Stimulated activated naive CD4-positive, alpha-beta T cell treated with Interleukin-2 at 50 U/mL for 16 hours (primary cell): ENCODE measurements at regions not wholly inside any gene's neighbourhood (a gene's known extent, or its start where the extent isn't known, plus 50 kb on each side); places are given as distances from the start of the nearest gene placed in this dataset.

Experiments
- DNase-seq: peaks from one replicate; lab custom pipeline; 2025; lab: John Stamatoyannopoulos, UW

DNA sequence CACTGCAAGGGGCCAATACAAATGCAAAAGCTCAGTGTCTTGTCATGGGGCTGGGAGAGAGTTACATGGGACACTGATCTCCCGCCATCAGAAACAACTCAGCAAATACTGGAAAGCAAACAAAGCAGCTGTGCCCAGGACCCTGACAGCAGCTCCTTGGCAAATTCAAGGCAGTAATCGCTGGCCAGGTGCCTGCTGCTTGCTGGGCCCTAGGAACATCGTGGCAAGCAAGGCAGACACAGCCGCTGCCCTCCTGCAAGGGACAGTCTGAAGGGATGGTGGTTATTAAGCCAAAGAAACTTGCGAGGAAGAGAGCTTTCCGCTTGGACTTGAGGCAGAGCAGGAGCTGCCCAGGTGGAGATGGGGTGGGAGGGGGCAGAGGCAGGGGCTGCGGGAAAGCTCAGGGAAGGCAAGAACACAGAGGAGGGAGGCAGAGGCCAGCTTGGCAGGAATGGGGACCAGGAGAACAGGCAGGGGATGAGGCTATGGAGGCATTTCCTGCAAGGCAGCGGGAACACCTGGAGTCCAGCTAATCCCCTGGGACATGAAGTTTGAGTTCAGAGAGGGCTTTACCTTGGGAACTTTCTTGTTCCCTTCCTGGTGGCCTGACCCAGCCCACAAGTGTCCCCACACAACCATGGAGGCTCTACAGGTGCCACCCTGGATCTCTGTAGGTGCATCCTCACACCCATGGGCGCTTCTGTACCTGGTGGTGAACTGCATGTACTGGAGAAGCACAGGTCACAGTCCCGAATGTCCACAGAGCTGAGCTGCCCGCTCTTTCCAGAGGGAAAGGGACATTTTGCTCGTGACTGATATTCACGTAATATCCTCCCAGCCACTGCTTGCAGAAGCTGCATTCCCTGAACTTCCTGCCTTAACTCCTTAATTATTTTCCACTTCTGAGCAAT lies 78.7 kb upstream of the ATP2B2 start:
- no peak for DNase-seq

DNA sequence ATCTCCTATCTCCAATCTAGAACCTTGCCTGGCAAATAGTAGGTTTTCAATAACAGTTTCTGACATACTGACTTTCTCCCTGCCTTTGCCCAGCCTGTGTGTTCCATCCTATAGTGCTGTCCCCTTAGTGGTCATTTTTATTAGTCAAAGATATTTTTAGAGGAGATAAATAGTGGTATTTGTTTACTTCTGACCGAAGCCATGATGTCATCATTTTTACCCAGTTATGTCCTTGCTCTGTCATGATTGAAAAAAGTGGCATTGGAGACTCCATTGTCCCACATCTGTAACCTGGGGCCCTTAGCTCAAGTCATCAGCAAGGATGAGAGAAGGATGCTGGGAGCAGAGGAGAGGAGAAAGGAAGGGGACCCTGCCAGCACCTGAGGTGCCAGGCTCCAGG lies 80.6 kb upstream of the ATP2B2 start:
- no peak for DNase-seq

DNA sequence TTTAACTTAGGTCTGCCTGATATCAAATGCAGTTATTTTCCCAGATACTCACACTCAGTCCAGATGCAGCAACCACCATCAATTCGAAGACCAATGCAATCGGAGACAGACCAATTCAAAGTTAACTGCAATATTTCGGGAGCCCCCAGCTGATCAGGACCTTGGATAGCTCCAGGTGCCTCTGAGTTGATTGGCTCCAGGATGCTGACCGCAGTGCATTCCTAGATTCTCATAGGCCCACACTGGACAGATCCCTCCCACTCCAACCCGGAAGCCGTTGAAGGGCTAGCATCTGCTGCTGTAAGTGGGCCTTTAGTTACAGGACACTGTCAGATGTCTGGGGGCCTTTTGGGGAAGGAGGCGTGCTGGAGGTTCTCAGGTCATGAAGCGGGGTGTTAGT lies 89.5 kb upstream of the ATP2B2 start:
- peak; percentile 5 for DNase-seq

DNA sequence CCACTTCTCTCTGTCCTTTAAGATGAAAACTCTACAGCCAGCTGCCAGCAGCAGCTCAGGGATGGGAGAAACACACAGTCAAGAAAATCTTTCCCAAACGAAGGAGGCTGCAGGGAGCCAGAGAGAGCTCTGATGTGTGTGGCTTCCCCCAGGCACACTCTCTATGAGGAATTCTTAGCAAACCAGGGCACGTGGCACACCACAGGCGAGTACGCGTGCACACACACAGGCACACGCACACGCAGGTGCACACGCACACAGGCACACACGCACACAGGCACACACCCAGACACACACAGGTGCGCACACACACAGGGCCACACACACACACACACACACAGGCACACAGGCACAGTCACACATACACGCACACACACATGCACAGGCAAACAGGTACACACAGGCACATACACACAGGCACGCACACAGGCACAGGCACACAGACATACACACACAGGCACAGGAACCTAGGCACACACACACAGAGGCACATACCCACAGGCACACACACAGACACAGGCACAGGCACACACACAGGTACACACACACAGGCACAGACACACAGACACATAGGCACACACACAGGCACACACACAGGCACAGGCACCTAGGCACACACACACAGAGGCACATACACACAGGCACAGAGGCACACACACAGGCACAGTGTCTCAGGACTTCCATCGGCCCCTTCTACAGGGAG lies 91.5 kb upstream of the ATP2B2 start:
- no peak for DNase-seq

DNA sequence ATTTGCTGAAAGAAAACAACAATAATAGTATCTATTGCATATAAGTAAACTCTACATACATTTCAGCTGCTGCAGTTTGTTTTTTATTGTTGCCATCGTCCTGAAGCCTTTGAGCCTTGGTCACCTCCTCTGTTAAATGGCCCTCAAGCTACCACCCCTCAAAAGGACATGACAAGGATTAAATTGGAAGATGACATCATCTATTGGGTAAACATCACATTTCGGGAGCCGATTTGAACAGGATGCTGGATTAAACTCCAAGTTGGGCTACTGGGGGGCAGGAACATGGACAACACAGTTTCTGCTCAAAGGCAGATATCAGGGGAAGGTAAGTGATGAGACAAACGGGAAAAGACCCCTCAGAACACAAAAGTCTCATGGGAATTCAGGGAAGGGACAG lies 92.3 kb upstream of the ATP2B2 start:
- no peak for DNase-seq

DNA sequence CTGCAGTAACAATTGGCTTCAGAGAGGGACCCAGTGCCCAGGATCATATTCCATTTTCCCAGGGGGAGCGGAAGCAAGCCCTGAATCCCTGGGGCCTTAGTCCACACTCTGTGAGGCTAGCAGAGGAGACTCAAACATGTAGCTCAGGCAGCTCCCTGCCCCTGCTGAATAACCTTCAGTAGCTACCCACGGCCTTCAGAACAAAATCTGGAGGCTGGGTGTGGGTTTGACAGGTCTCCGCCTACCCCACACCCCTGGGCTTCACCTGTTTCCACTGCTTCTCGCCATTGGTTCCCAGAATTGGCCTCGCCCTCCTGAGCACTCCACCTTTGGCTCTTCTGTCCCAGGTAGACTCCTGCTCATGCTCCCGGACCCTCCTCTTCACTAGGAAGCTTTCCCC lies 93.6 kb upstream of the ATP2B2 start:
- DNase-seq = no peak

DNA sequence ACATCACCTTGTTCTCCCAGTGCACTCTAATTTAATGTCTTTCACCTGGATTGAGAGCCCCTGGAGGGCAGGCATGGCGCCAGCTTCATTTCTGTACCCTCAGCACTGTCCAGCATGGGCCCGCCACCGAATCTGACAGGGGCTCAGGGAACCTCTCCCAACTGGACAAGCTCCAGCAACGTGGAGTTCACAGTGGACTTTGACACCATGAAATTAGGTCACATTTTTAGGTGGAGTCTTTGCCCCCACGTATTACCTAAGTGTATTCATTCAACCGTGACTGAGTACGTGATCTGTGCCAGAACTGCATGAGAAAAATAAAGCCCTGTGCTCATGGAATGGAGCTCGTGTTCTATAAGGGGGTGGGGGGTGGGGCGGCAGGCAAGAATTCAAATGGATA lies 94.1 kb upstream of the ATP2B2 start:
- no peak for DNase-seq

DNA sequence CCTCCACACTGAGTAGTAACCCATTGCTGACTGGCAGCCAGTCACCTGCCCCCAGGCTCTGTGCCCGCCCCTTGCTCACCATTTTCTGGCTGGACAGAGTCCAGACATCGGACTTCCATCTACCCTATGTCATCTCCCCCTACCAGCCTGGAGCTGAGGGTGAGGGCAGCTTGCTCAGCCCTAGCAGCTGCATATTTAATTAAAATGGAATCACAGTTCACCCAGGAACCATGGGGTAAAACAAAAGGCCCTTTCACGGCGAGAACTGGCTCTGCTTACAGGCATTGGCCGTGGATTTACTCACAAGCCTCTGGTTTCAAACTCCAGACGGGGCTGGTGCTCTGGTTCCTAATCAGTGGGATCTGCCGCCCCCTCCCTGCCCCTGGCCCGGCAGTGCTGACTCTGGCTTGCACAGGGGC lies 94.9 kb upstream of the ATP2B2 start:
- no peak for DNase-seq

DNA sequence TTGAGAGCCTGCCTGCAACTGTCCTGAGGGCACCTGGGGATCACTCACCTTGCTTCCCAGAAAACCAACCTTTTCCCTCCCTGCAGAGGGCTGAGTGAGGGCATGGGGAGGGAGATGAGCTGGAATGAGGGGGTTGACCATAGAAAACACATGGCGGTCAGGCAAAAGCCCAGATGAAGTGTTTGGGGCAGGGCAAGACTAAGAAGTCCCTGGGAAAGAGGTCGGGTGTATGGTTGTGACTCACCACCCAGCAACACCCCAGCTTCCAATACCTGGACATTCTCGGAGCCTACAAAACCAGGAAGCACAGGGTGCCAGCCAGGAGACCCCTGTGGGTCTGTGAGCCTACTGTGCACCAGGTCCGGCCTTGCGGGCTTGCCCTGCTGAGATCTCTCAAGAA lies 95.3 kb upstream of the ATP2B2 start:
- DNase-seq = no peak

DNA sequence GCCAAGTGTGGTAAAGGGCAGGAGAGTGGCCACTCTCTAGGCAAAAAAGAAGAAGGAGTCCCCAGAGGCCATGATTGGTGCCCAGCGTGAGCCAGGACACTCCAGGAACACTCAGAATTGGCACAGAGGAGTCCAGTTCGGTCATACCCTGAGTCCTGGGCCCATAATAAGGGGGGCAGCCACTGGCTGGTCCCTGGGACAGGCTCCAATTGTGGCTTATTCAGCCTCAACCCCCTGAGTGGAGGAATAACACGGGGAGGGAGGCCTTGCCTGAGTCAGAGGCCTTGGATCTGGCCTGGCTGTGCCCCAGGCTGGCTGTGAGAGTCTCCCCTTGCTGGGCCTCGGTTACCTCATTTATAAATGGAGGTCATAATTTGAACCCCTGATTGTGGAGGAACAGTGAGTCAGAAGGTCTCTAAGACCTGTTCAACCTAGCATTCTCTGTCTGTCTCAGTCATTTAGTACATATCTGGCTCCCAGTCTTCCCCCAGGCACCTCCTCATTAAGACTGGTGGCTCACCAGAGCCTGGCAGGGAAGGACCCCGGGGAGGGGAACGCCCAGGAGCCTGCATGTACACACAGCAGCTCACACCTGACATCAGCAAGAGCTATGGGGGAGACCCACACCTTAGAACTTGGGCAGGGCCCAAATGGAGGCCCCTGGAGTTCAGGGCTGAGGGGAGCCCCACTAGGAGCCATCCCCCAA lies 95.9 kb upstream of the ATP2B2 start:
- DNase-seq = no peak

DNA sequence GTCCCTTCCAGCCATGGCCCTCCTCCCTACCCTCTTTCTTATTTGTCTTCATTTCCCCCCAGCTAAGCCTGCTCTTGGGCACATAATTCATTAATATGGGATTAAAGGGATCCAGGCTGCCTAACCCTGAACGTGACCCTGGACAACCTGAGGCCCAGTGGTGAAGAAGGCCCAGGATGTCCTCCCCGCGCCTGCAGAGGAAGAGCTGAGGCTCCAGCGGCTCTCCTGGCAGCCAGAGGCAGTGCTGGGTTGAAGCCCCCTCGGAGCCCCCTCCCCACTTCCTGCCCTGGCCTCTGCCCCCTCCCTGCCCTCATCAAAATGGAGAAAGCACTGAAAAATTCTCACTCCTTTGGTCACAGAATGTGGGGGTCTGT lies 96.5 kb upstream of the ATP2B2 start:
- DNase-seq = no peak

DNA sequence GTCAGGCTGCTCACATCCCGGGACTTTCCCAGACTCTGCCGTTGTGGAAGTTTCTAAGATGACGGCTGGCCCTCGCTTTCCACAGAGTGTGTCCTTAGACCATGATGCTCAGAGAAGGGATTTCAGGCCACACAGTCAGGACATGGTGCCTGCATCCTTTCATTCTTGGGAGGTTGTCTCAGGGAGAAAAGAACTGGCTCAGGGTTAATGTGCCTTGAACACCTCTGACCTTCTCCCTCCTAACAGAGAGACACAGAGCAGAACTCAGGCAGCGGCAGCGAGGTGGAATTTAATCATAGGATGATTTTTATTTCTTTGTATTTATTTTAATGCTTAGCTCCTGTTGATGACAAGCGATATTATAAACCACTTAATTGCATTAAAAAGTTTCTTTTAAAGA lies 96.9 kb upstream of the ATP2B2 start:
- no peak for DNase-seq

DNA sequence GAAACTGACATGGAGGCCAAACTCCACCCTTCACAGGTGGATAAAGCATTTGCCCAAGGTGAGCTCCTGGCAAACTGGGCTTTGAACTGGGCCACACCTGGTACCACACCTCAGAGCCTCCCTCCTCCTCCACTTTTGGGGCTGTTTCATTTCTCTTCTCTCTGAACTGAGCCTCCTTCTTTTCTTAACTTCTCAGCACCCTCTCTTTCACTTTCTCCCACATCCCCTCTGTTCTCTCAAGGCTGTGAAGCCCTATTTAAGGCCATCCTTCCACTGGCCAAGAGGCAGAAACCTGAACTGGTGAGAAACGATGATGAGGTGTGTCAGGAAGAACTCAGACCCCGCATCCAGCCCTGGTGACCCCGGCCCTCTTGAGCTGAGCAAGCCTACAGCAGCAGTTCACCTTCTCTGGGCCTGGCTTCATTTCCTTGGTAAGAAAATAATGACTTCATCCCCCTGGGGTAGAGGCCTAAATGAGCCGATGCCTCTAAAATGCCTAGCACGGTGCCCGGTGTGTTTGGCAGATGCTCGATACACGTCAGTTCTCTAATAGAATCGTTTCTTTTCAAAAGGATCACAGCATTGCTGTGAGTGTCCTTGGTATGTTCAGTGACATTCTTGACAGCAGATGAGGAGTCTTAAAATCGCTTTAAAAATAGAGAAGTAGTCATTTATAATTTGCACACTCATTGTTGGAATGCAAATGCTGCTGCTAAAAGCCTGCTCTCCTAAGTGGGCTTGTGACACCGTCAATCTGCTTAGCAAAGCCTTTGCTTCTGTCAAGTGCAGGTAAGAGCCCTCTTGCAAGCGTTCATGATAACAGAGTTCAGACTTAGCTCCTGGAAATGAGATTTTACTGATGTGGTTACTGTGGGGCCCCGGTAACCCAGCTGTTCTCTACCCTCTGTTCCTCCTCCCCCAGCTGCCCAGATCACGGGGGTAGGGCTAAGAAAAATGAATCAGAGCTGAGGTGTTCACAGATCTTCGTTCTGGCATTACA lies 97.7 kb upstream of the ATP2B2 start:
- peak; percentile 55 for DNase-seq

DNA sequence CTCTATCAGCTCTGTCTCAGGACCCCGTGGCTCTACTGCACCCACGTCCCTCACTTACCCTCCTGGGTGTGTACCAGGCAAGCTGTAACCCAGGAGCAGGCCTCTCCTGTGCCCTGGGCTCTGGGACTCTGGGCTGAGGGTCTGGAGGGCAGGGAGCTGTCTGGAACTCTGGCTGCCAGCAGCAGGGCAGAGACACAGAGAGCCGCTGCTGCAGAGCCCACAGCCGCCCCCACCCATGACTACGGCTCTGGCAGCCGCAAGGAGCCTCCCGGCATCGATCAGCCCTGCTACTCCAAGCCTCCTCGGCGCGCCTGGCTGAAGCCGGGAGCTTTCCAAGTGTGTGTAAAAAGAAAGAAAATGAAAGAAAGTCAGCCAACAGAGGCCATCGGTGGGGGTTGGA lies 103.7 kb upstream of the ATP2B2 start:
- DNase-seq = no peak

DNA sequence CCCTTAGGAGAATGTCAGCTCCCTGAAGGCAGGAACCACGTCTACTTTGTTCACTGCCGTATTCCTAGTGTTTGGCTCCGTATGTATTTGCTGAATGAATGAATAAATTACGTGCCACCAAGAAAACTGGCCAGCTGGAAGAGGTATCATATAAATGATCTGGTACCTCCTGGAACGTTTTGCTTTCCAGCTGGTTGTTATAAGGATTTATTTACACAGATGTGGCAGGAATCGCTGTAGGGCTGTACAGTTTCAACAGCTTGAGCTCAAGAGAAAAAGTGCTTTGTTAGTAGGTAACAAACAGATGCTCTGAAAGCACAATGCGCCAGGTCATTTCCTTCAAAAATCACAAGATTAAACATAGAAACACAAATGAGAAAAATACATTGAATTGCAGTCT lies 108.8 kb upstream of the ATP2B2 start:
- DNase-seq = no peak

DNA sequence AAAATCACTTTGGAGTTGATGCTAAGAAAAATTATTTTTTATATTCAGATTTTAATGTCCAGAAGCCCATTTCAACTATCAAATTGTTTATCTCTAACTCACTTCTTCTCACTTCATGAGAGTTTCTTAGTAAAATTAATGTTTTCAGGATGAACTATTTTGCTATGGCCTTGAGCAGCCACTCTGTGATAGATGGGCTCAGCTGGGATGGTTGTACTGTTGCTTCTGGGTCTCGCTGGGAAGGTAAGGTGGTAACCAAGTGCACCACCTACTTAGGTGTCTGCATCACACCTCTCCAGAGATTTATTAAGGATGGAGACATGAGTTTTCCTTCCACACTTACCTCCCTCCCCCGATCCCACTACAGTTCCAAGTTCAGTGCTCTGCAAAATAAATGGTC lies 110.3 kb upstream of the ATP2B2 start:
- no peak for DNase-seq

DNA sequence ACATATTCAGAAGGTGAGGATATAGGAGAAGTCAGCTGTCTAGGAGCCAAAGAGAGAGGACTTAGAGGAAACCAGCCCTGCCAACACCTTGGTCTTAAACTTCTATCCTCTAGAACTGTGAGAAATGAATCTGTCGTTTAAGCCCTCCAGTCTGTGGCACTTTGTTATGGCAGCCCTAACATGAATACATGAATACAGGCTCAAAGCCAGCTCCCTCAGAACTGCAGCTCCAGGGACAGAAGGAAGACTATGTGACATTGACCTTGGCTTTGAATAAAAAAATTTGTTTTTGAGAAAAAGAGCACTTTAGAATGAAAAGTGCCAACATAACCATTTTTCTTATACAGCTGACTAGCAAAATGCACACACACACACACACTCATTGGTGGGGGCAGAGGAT lies 110.9 kb upstream of the ATP2B2 start:
- DNase-seq = no peak

DNA sequence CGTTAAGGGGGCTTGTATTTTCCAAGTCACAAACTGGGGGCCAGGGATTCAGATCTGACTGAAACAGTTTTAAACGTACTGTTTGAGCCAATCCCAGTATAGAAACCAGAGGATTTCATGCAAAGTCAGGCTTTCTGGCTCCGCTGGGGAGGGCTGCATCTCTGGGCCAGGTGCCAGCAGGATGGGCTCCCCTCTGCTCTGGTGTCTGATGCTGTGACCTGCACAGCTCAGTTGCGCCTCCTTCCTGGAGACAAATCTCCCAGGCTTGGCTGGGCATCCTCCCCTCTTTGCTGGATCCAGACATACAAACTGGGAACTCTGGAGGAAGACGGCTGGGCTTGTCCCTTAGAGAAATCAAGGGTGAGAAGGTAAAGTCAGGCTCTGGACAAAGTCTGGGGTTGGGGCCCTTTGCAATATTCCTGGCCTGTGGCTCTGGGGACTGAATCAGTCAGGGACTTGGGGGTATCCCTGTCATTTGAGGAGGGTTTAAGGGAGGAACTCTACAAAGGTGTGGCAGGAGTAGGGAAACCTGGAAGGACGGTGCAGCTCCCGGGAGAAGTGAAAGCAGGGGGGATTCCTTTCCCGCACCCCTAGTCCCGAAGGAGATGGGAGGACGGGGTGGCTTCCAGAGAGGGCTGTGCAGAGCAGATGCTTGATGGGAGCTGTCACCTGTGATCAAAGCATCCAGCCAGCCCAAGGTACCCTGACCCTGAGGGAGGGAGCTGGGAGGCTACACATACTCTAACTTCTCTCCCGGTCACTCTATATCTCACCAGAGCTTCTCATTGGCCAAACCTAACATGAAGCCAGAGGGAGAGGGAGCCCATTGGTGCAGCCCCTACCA lies 114.8 kb upstream of the ATP2B2 start:
- no peak for DNase-seq

DNA sequence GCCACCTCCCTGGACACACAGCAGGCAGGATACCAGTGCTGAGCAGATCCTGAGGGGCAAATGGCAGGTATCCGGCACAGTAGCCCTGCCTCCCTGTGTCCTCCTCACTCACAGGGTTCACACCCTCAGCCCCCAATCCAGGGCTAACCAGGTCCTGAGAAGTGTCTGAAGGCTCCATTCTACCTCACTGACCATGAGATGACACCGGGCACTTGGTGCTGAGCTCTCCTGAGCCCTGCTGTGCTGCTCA lies 115.4 kb upstream of the ATP2B2 start:
- no peak for DNase-seq

DNA sequence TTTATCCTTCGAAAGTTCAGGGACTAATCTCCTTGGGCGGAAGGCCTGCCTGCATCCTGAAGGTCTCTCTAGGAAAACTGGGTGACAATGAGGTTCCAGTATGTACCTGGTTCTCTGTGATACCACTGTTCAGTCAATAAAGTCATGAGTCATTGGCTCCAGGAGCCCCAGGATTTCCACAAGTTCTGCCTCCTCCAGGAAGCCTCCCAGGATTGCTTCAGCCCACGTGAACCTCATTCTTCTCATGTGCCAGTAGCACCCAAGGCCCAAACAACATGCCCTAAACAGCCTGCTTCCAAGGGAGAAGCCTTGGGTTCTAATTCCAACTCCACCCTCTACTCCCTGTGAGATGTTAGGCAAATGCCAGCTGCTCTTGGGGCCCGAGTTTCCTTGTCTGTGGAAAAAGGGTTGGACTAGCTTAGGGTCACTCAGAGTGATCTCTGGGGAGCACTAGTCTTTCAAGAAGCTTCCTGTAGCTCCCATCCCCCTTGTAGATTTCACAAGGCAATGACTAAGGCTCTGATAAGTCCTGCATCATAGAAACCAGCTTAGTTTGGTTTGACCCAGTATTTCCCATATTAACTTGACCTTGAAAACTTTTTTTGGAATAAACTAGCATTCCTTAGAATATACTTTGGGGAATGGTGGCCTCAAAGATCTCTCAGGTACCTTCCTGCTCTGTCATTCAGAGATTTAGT lies 118.3 kb upstream of the ATP2B2 start:
- DNase-seq = no peak

DNA sequence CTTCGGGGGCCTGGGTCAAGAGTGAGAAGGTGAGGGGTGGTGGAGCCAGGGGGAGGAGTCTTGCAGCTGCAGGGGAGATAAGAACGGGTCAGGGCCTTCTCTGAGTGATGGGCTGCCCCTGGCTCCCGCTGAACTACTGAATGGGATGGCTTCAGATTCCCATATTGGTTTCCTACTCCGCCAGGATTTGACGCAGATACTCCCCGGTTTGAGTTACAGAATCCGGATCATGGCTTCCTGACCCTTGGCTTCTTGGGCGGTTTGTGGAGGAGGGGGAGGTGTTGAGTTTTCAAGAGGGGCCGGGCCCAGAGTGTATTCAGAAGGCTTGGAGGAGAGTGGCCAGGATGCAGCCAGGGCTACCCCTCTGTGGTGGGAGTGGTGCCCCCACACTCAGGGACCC lies 119.9 kb upstream of the ATP2B2 start:
- DNase-seq = no peak
